ENCODE measurements at regions not wholly inside any gene's neighbourhood (a gene's known extent, or its start where the extent isn't known, plus 50 kb on each side); places are given as distances from the start of the nearest gene placed in this dataset.

GRCh38 chr7:21159506-21159905, 268.4 kb upstream of the SP4 start:
- no peak for DNase-seq

- no peak for DNase-seq
Measured at GRCh38 chr7:21160401-21160800, 267.5 kb upstream of the SP4 start.

- no peak for DNase-seq
Measured at GRCh38 chr7:21167942-21168341, 259.9 kb upstream of the SP4 start.

GRCh38 chr7:21169667-21170580, 258.0 kb upstream of the SP4 start:
- DNase-seq = no peak

GRCh38 chr7:21172800-21173199, 255.1 kb upstream of the SP4 start:
- DNase-seq = no peak

- no peak for DNase-seq
Measured at GRCh38 chr7:21173436-21173835, 254.4 kb upstream of the SP4 start.

GRCh38 chr7:21175714-21176113, 252.2 kb upstream of the SP4 start:
- no peak for DNase-seq

GRCh38 chr7:21184942-21185652, 242.8 kb upstream of the SP4 start:
- DNase-seq = no peak

- DNase-seq = no peak
Measured at GRCh38 chr7:21185653-21186265, 242.1 kb upstream of the SP4 start.

- DNase-seq = no peak
Measured at GRCh38 chr7:21191321-21192073, 236.4 kb upstream of the SP4 start.

GRCh38 chr7:21192657-21193056, 235.2 kb upstream of the SP4 start:
- no peak for DNase-seq

- DNase-seq = no peak
Measured at GRCh38 chr7:21193895-21194294, 234.0 kb upstream of the SP4 start.

GRCh38 chr7:21194936-21195335, 232.9 kb upstream of the SP4 start:
- DNase-seq = no peak

GRCh38 chr7:21198921-21199320, 229.0 kb upstream of the SP4 start:
- DNase-seq = no peak

GRCh38 chr7:21200503-21200902, 227.4 kb upstream of the SP4 start:
- DNase-seq = no peak

GRCh38 chr7:21214657-21215056, 213.2 kb upstream of the SP4 start:
- no peak for DNase-seq

- DNase-seq = no peak
Measured at GRCh38 chr7:21215307-21215706, 212.6 kb upstream of the SP4 start.

- DNase-seq = no peak
Measured at GRCh38 chr7:21217365-21217764, 210.5 kb upstream of the SP4 start.

GRCh38 chr7:21218155-21218554, 209.7 kb upstream of the SP4 start:
- DNase-seq = no peak

GRCh38 chr7:21221130-21221529, 206.8 kb upstream of the SP4 start:
- no peak for DNase-seq

- DNase-seq = no peak
Measured at GRCh38 chr7:21238400-21239116, 189.3 kb upstream of the SP4 start.

GRCh38 chr7:21243265-21243664, 184.6 kb upstream of the SP4 start:
- no peak for DNase-seq
